Thyroid gland (tissue), 4 donors: ENCODE measurements at regions not wholly inside any gene's neighbourhood (a gene's known extent, or its start where the extent isn't known, plus 50 kb on each side); places are given as distances from the start of the nearest gene placed in this dataset.

Experiments used
- CTCF ChIP-seq, 6 experiments: fragments of 200-600 bp in 3 of 6; fragments of 450-650 bp in 3 of 6; sonication (generic) in 3 of 6; IDR thresholded peaks; one replicate each; pipeline ENCODE4 v1.5.1; 2016 to 2019; ENCODE audit warnings: antibody characterized with exemption in 6 of 6, mild to moderate bottlenecking in 2 of 6, inconsistent platforms in 1 of 6, moderate library complexity in 1 of 6
- POLR2A ChIP-seq, 2 donors: fragments of 450-650 bp; IDR thresholded peaks; one replicate each; pipeline ENCODE4 v1.6.1; 2017; ENCODE audit warnings: antibody characterized with exemption in 2 of 2, mild to moderate bottlenecking in 2 of 2, moderate library complexity in 1 of 2

DNA sequence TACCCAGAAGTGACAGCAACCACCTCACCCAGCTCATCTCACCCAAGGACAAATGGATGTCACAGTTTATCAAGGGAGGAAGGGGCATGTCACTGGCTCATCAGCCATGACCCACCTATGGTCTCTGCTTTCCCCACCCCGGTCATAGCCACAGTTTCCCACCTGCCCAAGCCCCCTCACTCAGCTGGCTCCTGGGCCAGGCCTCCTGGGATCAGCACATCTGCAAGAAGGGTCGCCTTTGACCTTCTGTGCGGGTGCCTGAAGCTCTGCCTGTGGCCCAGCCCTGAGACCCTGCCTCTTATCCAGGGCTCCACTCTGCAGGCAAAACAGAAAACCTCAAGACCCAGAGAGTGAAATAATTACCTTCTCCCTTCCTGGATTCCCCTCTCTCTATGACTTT is 236.4 kb downstream of the BUD13 start:
- no peak for TF ChIP-seq CTCF (IDR thresholded peaks at IDR 0.05)
- no peak for TF ChIP-seq POLR2A (IDR thresholded peaks at IDR 0.05)
